Nephron (organoid): ENCODE measurements at regions not wholly inside any gene's neighbourhood (a gene's known extent, or its start where the extent isn't known, plus 50 kb on each side); places are given as distances from the start of the nearest gene placed in this dataset.
"Not testable (repeated sequence)": the region's sequence is repeated elsewhere in the genome, so short reads cannot be mapped to it uniquely, and the experiment has no call there.

Experiments used
- H3K27ac Mint-ChIP-seq, 3 experiments: 2 replicates each; pipeline ENCODE4 v1.8.0; 2020; ENCODE audit warnings: mixed read lengths in 3 of 3, mild to moderate bottlenecking in 2 of 3, moderate library complexity in 1 of 3
- H3K27me3 Mint-ChIP-seq: 2 replicates; pipeline ENCODE4 v1.8.0; 2021; ENCODE audit warnings: low read depth, mild to moderate bottlenecking, moderate library complexity, mixed read lengths
- H3K36me3 Mint-ChIP-seq: 2 replicates; pipeline ENCODE4 v1.8.0; 2020; ENCODE audit warnings: low read depth, mixed read lengths
- H3K4me1 Mint-ChIP-seq: 2 replicates; pipeline ENCODE4 v1.8.0; 2020; ENCODE audit warnings: mixed read lengths
- H3K4me3 Mint-ChIP-seq, 3 experiments: 2 replicates each; pipeline ENCODE4 v1.8.0; 2020; ENCODE audit warnings: mild to moderate bottlenecking in 3 of 3, mixed read lengths in 3 of 3, moderate library complexity in 2 of 3
- H3K9me3 Mint-ChIP-seq: 2 replicates; pipeline ENCODE4 v1.8.0; 2020; ENCODE audit warnings: mixed read lengths
- CTCF ChIP-seq, 3 experiments: fragments of 200-600 bp; sonication (generic); IDR thresholded peaks; one replicate each; pipeline ENCODE4 v1.5.0; 2021; ENCODE audit warnings: antibody characterized with exemption in 3 of 3; ENCODE audit not compliant: unreplicated experiment in 3 of 3

- H3K4me3 Mint-ChIP-seq, result no peak overlapping the region
- no peak overlapping the region for H3K27ac Mint-ChIP-seq
- no peaks in the 10 kb centered on the region for H3K9me3 Mint-ChIP-seq
- no peaks in the 10 kb centered on the region for H3K27me3 Mint-ChIP-seq
- no peaks in the 10 kb centered on the region for H3K36me3 Mint-ChIP-seq
- no peak for TF ChIP-seq CTCF (IDR thresholded peaks at IDR 0.05; ENCODE audit: unreplicated experiment in 3 of 3)
- H3K4me1 Mint-ChIP-seq, result no peaks in the 10 kb centered on the region
These were observed 165.2 kb upstream of the MYRIP start for GRCh38 chr3:39644176-39644575.

GRCh38 chr3:39651256-39651655, 158.2 kb upstream of the MYRIP start:
- H3K27me3 Mint-ChIP-seq, H3K27ac Mint-ChIP-seq, H3K4me3 Mint-ChIP-seq, H3K4me1 Mint-ChIP-seq, H3K36me3 Mint-ChIP-seq, H3K9me3 Mint-ChIP-seq: not testable (repeated sequence)

- Mint-ChIP-seq H3K9me3 (peaks cover 2% of the 10 kb centered on the region), H3K4me3 (no peak overlapping the region), H3K27ac (no peak overlapping the region), H3K4me1 (no peaks in the 10 kb centered on the region), H3K27me3 (no peaks in the 10 kb centered on the region), H3K36me3 (no peaks in the 10 kb centered on the region)
- TF ChIP-seq CTCF (IDR thresholded peaks at IDR 0.05; ENCODE audit: unreplicated experiment in 3 of 3), result no peak
These were observed 157.2 kb upstream of the MYRIP start for GRCh38 chr3:39651993-39652739.

GRCh38 chr3:39655718-39656117, 153.7 kb upstream of the MYRIP start:
- not testable (repeated sequence) for H3K36me3 Mint-ChIP-seq, H3K4me1 Mint-ChIP-seq, H3K9me3 Mint-ChIP-seq, H3K27me3 Mint-ChIP-seq, H3K27ac Mint-ChIP-seq, H3K4me3 Mint-ChIP-seq

GRCh38 chr3:39657075-39657474, 152.3 kb upstream of the MYRIP start:
- H3K4me1 Mint-ChIP-seq, result no peaks in the 10 kb centered on the region
- H3K4me3 Mint-ChIP-seq, result no peak overlapping the region
- no peaks in the 10 kb centered on the region for H3K27me3 Mint-ChIP-seq
- TF ChIP-seq CTCF (IDR thresholded peaks at IDR 0.05; ENCODE audit: unreplicated experiment in 3 of 3), result no peak
- no peaks in the 10 kb centered on the region for H3K36me3 Mint-ChIP-seq
- H3K9me3 Mint-ChIP-seq, result peaks cover 6% of the 10 kb centered on the region
- H3K27ac Mint-ChIP-seq, result no peak overlapping the region

GRCh38 chr3:39657775-39658174, 151.6 kb upstream of the MYRIP start:
- Mint-ChIP-seq H3K27me3 (peaks cover 2% of the 10 kb centered on the region), H3K36me3 (no peaks in the 10 kb centered on the region), H3K27ac (no peak overlapping the region), H3K4me3 (no peak overlapping the region), H3K4me1 (no peaks in the 10 kb centered on the region), H3K9me3 (peaks cover 6% of the 10 kb centered on the region)
- no peak for TF ChIP-seq CTCF (IDR thresholded peaks at IDR 0.05; ENCODE audit: unreplicated experiment in 3 of 3)

GRCh38 chr3:39664931-39665330, 144.5 kb upstream of the MYRIP start:
- H3K27ac Mint-ChIP-seq, result no peak overlapping the region
- no peak overlapping the region for H3K4me3 Mint-ChIP-seq
- no peaks in the 10 kb centered on the region for H3K4me1 Mint-ChIP-seq
- no peaks in the 10 kb centered on the region for H3K36me3 Mint-ChIP-seq
- peaks cover 4% of the 10 kb centered on the region for H3K27me3 Mint-ChIP-seq
- no peak for TF ChIP-seq CTCF (IDR thresholded peaks at IDR 0.05; ENCODE audit: unreplicated experiment in 3 of 3)
- H3K9me3 Mint-ChIP-seq, result no peaks in the 10 kb centered on the region
